ENCODE measurements at regions not wholly inside any gene's neighbourhood (a gene's known extent, or its start where the extent isn't known, plus 50 kb on each side); places are given as distances from the start of the nearest gene placed in this dataset.

- H3K27me3 ChIP-seq (ENCODE audit: control insufficient read depth, insufficient read depth, low read length, poor library complexity, severe bottlenecking): no peaks in the 10 kb centered on the region
- 78 to 80% methylated on average over 1 of the region's 1 CpG for WGBS, 2 experiments (ENCODE audit: insufficient coverage in 1 of 2, insufficient read length in 1 of 2)
- no peak overlapping the region for H3K27ac ChIP-seq (ENCODE audit: low read depth, low read length)
- no peak overlapping the region for H3K4me3 ChIP-seq (ENCODE audit: low read length)
- Mint-ChIP-seq H3K36me3 (ENCODE audit: low read depth) (peaks cover 2% of the 10 kb centered on the region), H3K9me3 (peaks cover 3% of the 10 kb centered on the region), H3K4me1 (peaks cover 14% of the 10 kb centered on the region), H3K4me3 (no peak overlapping the region), H3K27ac (no peak overlapping the region), H3K27me3 (ENCODE audit: insufficient read depth) (no peaks in the 10 kb centered on the region)
- no peaks in the 10 kb centered on the region for H3K36me3 ChIP-seq (ENCODE audit: control insufficient read depth, insufficient read depth, low read length)
- no peak for DNase-seq
- H3K9me3 ChIP-seq (ENCODE audit: control insufficient read depth, low read length): peaks cover 34% of the 10 kb centered on the region
- H3K9ac ChIP-seq (ENCODE audit: extremely low read depth, low read length, poor library complexity, severe bottlenecking): no peak overlapping the region
- no peaks in the 10 kb centered on the region for H3K4me1 ChIP-seq (ENCODE audit: control insufficient read depth, insufficient read depth, low read length)
- TF ChIP-seq, protein P1, sequence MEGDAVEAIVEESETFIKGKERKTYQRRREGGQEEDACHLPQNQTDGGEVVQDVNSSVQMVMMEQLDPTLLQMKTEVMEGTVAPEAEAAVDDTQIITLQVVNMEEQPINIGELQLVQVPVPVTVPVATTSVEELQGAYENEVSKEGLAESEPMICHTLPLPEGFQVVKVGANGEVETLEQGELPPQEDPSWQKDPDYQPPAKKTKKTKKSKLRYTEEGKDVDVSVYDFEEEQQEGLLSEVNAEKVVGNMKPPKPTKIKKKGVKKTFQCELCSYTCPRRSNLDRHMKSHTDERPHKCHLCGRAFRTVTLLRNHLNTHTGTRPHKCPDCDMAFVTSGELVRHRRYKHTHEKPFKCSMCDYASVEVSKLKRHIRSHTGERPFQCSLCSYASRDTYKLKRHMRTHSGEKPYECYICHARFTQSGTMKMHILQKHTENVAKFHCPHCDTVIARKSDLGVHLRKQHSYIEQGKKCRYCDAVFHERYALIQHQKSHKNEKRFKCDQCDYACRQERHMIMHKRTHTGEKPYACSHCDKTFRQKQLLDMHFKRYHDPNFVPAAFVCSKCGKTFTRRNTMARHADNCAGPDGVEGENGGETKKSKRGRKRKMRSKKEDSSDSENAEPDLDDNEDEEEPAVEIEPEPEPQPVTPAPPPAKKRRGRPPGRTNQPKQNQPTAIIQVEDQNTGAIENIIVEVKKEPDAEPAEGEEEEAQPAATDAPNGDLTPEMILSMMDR (conservative IDR thresholded peaks at IDR 0.05): no peak
Observed at GRCh38 chr9:103296189-103296588, 301.1 kb downstream of the CYLC2 start.

DNA sequence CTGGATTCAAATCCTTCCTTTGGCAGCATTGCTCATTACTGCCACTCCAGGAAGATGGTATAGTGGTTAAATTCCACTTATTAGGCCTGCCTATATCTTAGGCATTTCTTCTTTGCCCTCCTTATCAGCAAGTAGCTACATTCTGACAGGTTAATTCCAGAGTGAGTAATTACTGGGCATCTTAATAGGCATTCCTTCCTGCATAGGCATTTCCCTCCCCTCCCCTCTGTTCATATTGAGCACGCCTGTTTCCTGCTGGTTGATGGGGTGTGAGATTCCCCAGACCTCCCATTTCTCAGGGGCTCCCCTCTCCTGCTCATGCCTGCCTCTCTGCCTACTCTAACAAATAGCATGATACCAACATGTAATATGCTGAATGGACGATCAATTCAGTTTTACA, 305.9 kb downstream of the CYLC2 start:
- no peak overlapping the region for H3K4me3 ChIP-seq (ENCODE audit: low read length)
- DNase-seq: peak; percentile 60
- H3K36me3 ChIP-seq (ENCODE audit: control insufficient read depth, insufficient read depth, low read length): no peaks in the 10 kb centered on the region
- WGBS, 2 experiments (ENCODE audit: insufficient coverage in 1 of 2, insufficient read length in 1 of 2): 70 to 84% methylated on average over 2 of the region's 2 CpGs
- no peak overlapping the region for H3K4me3 Mint-ChIP-seq
- H3K9ac ChIP-seq (ENCODE audit: extremely low read depth, low read length, poor library complexity, severe bottlenecking): no peak overlapping the region
- H3K27me3 ChIP-seq (ENCODE audit: control insufficient read depth, insufficient read depth, low read length, poor library complexity, severe bottlenecking): no peaks in the 10 kb centered on the region
- H3K27ac Mint-ChIP-seq: no peak overlapping the region
- H3K4me1 ChIP-seq (ENCODE audit: control insufficient read depth, insufficient read depth, low read length): no peaks in the 10 kb centered on the region
- TF ChIP-seq, protein P1 (conservative IDR thresholded peaks at IDR 0.05): no peak
- H3K4me1 Mint-ChIP-seq: peaks cover 16% of the 10 kb centered on the region
- H3K27me3 Mint-ChIP-seq (ENCODE audit: insufficient read depth): no peaks in the 10 kb centered on the region
- no peak overlapping the region for H3K27ac ChIP-seq (ENCODE audit: low read depth, low read length)
- H3K9me3 Mint-ChIP-seq: peaks cover 10% of the 10 kb centered on the region
- H3K36me3 Mint-ChIP-seq (ENCODE audit: low read depth): peaks cover 2% of the 10 kb centered on the region
- H3K9me3 ChIP-seq (ENCODE audit: control insufficient read depth, low read length): peaks cover 27% of the 10 kb centered on the region

DNA sequence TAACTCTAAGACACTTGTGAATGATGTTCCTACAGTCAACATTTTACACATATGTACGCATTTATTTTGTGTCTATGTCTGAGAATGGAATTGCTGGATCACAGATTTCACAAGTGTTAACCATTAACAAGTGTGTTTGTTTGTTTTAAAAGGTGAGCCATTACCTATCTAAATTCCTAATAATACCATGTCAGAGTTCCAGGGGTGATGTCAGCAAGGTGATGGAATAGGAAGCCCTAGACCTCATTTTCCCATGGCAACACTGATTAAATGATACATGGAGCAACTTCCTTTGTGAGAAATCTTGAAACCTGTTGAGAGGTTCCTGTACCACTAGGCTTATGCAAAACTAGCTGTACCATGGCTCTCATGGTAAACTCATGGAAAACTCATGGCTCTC, 309.7 kb downstream of the CYLC2 start:
- DNase-seq: no peak
- Mint-ChIP-seq H3K4me3 (no peak overlapping the region), H3K9me3 (peaks cover 10% of the 10 kb centered on the region), H3K27ac (no peak overlapping the region), H3K27me3 (ENCODE audit: insufficient read depth) (no peaks in the 10 kb centered on the region), H3K36me3 (ENCODE audit: low read depth) (peaks cover 2% of the 10 kb centered on the region), H3K4me1 (peaks cover 3% of the 10 kb centered on the region)
- Histone ChIP-seq H3K9ac (ENCODE audit: extremely low read depth, low read length, poor library complexity, severe bottlenecking) (no peak overlapping the region), H3K4me3 (ENCODE audit: low read length) (no peak overlapping the region), H3K9me3 (ENCODE audit: control insufficient read depth, low read length) (peaks cover 27% of the 10 kb centered on the region), H3K36me3 (ENCODE audit: control insufficient read depth, insufficient read depth, low read length) (no peaks in the 10 kb centered on the region), H3K4me1 (ENCODE audit: control insufficient read depth, insufficient read depth, low read length) (no peaks in the 10 kb centered on the region), H3K27me3 (ENCODE audit: control insufficient read depth, insufficient read depth, low read length, poor library complexity, severe bottlenecking) (no peaks in the 10 kb centered on the region), H3K27ac (ENCODE audit: low read depth, low read length) (no peak overlapping the region)
- TF ChIP-seq, protein P1 (conservative IDR thresholded peaks at IDR 0.05): no peak
- 57% methylated on average over 1 of the region's 1 CpG; no CpG with 5 or more reads in 1 of the 2 experiments for WGBS, 2 experiments (ENCODE audit: insufficient coverage in 1 of 2, insufficient read length in 1 of 2)

All from endodermal cell (in vitro differentiated cells).